Activated CD8-positive, alpha-beta T cell treated with anti-CD3 and anti-CD28 coated beads for 36 hours (primary cell): ENCODE measurements at regions not wholly inside any gene's neighbourhood (a gene's known extent, or its start where the extent isn't known, plus 50 kb on each side); places are given as distances from the start of the nearest gene placed in this dataset.

Experiments used
- ATAC-seq: fragments of 200-7000 bp; cut with Tn5 transposase; one replicate; pipeline ENCODE4 v1.10.0; 2021; ENCODE audit warnings: mild to moderate bottlenecking, moderate library complexity
- CTCF ChIA-PET: fragments of 350-600 bp; sonication (Branson Sonifier 250); formaldehyde crosslinking; loops from one replicate; lab custom pipeline; 2021; ENCODE audit warnings: antibody characterized with exemption; lab: Charles Lee
- POLR2A ChIA-PET: fragments of 350-600 bp; sonication (Branson Sonifier 250); formaldehyde crosslinking; loops from one replicate; lab custom pipeline; 2021; ENCODE audit warnings: antibody characterized with exemption; lab: Charles Lee
- DNase-seq: peaks from one replicate; pipeline ENCODE4 v3.0.0-alpha.2; 2020
- H3K27ac Mint-ChIP-seq: one replicate; pipeline ENCODE4 v1.8.0; 2021; ENCODE audit warnings: mild to moderate bottlenecking, mixed read lengths
- H3K27me3 Mint-ChIP-seq: one replicate; pipeline ENCODE4 v1.8.0; 2021; ENCODE audit warnings: mixed read lengths
- H3K36me3 Mint-ChIP-seq: one replicate; pipeline ENCODE4 v1.8.0; 2021; ENCODE audit warnings: low read depth, mixed read lengths
- H3K4me1 Mint-ChIP-seq: one replicate; pipeline ENCODE4 v1.8.0; 2021; ENCODE audit warnings: low read depth, mixed read lengths
- H3K4me3 Mint-ChIP-seq: one replicate; pipeline ENCODE4 v1.8.0; 2021; ENCODE audit warnings: mild to moderate bottlenecking, moderate library complexity, mixed read lengths
- H3K9me3 Mint-ChIP-seq: one replicate; pipeline ENCODE4 v1.8.0; 2021; ENCODE audit warnings: mixed read lengths
- CTCF ChIP-seq: fragments of 200-600 bp; IDR thresholded peaks from one replicate; pipeline ENCODE4 v1.8.0; 2022; ENCODE audit warnings: antibody characterized with exemption, mild to moderate bottlenecking
- intact Hi-C: fragments of 100-400 bp; cut with micrococcal nuclease; formaldehyde crosslinking; loops from one replicate; pipeline ENCODE4 v1.10.0; 2022

GRCh38 chr2:94970353-94970752 lies 55.2 kb upstream of the MAL start:
- ChIA-PET CTCF (interaction anchor here (2.5 kb wide), 1 partner anchor 14 kb away, joined by 10 read pairs; no protein-coding TSS in a partner anchor), POLR2A (no interaction called here)
- no peak overlapping the region for H3K4me3 Mint-ChIP-seq
- no peak overlapping the region for H3K27ac Mint-ChIP-seq
- intact Hi-C loops = no loop called here
- ATAC-seq (no peak), DNase-seq (no peak)
- no peak for TF ChIP-seq CTCF
- peaks cover 35% of the 10 kb centered on the region for H3K27me3 Mint-ChIP-seq
- H3K9me3 Mint-ChIP-seq = no peaks in the 10 kb centered on the region
- H3K36me3 Mint-ChIP-seq = no peaks in the 10 kb centered on the region
- no peaks in the 10 kb centered on the region for H3K4me1 Mint-ChIP-seq
